Epithelial cell of proximal tubule (primary cell): ENCODE measurements at regions not wholly inside any gene's neighbourhood (a gene's known extent, or its start where the extent isn't known, plus 50 kb on each side); places are given as distances from the start of the nearest gene placed in this dataset.

Experiments
- DNase-seq: peaks from one replicate; pipeline ENCODE4 v3.0.0-alpha.2; 2011; ENCODE audit warnings: low read depth
- H3K4me3 ChIP-seq: 2 replicates; pipeline ENCODE4 v1.5.1; 2011; ENCODE audit warnings: low read depth, mild to moderate bottlenecking, low read length
- CTCF ChIP-seq: conservative IDR thresholded peaks from 2 replicates; pipeline ENCODE4 v1.5.1; 2012; ENCODE audit warnings: low read depth, mild to moderate bottlenecking, low read length

DNA sequence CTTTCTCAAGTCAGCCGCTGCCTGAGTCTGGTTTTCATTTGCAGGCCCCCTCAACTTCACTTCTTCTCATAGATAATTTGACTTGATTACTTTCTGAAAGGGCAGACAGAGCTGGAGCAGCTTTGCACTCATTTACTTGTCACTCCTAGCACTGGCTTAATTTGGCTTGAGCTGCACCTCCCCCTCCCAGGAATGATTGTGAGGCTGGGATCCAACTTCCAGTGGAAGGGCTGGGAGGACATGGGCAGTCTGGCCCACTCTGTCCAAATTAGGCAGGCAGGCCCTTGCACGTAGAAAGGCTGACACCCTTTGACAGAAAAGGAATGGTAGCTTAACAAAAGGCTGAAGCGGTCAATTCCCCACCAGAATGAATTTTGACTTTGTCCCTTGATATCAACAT lies 453.9 kb downstream of the ETS1 start:
- no peak for TF ChIP-seq CTCF
- DNase-seq, result no peak
- H3K4me3 ChIP-seq, result no peak overlapping the region

GRCh38 chr11:128130052-128130451 lies 457.3 kb downstream of the ETS1 start:
- DNase-seq, result no peak
- TF ChIP-seq CTCF, result no peak
- no peak overlapping the region for H3K4me3 ChIP-seq

DNA sequence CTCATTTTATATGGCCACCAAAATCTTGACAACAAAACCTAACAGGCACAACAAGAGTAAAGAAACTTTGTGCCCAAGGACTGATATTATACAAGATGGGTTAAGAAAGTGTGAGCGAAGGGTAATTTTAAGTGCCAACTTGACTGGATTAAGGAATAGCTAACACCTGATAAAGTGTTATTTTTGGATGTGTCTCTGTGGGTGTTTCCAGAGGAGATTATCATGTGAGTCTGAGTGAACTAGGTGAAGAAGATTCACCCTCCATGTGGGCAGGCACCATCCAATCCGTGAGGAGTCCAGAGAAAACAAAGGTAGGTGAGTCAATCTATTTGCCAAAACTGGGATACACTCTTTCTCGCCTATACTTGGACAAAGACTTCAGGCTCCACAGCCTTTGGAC lies 461.6 kb downstream of the ETS1 start:
- DNase-seq, result no peak
- TF ChIP-seq CTCF, result no peak
- H3K4me3 ChIP-seq, result no peak overlapping the region

DNA sequence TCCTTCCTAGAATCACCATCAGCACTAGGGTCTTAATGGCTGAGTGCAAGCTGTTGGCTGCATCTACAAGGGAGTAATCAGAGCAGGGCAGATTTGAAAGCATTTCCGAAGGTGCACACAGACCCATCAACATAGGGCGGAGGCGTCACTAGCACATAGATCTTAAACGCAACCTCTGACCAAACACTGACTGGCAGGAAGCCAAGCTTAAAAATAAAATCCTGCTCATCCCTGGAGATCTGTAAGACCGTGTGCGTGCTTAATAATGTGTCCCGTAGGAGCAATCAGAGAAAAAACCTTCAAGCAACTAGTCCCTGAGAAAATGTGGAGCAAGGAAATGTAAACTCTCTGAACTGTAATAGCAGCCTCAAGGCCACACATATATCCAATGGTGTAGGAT lies 470.5 kb downstream of the ETS1 start:
- H3K4me3 ChIP-seq, result no peak overlapping the region
- DNase-seq, result no peak
- TF ChIP-seq CTCF, result no peak

DNA sequence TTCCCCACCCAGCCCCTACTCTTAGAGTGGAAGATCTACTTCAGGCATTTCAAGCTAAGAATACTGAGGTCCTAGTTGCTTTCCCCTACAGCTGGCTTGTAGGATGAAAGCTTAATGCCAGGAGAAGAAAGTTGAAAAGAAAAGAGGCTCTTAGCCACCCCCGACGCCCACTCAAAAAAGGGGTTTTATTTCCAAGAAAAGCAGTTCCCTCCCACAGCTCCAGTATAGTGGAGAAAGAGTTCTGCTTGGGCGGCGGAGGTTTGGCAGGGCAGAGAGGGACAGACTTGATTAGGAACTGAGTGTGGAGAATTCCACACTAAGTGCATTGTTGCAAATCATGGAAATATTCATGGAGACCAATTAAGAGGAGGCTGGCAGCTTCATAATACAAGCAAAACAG lies 470.9 kb downstream of the ETS1 start:
- DNase-seq, result no peak
- no peak for TF ChIP-seq CTCF
- no peak overlapping the region for H3K4me3 ChIP-seq

DNA sequence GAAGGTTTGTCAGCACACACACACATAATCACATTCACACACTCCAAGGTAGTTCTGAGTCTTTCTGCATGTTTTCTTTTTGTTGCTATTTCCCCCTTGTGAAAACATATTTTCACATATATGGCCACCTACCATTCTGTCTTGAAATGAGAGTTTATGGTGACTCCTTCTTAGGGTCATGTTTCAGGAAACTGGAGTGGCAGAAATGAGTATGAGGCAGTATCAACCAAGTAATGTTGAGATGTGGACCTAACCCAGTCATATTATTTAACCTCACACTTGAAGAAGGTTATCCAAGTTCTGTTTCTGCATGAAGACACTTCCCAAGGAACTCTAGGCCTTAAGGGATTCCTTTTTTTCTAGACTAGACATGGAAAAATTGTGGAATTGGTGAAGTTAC lies 481.4 kb downstream of the ETS1 start:
- TF ChIP-seq CTCF, result no peak
- DNase-seq, result no peak
- H3K4me3 ChIP-seq, result no peak overlapping the region

GRCh38 chr11:128105511-128105910 lies 481.8 kb downstream of the ETS1 start:
- no peak for DNase-seq
- no peak overlapping the region for H3K4me3 ChIP-seq
- no peak for TF ChIP-seq CTCF
